Ramos (cell line): ENCODE measurements at regions not wholly inside any gene's neighbourhood (a gene's known extent, or its start where the extent isn't known, plus 50 kb on each side); places are given as distances from the start of the nearest gene placed in this dataset.
"Not testable (repeated sequence)": the region's sequence is repeated elsewhere in the genome, so short reads cannot be mapped to it uniquely, and the experiment has no call there.

Source experiments
- in situ Hi-C: fragments of 300-500 bp; cut with MboI; formaldehyde crosslinking; loops from one replicate; pipeline ENCODE4 v1.14.3; 2022; ENCODE audit warnings: low sequenced_read_pairs; ENCODE audit not compliant: unreplicated experiment

GRCh38 chr9:625613-626012, 215.9 kb upstream of the DMRT1 start:
- in situ Hi-C loops, result no loop called here

- in situ Hi-C loops, result not testable (repeated sequence)
These were observed 215.4 kb upstream of the DMRT1 start for GRCh38 chr9:626114-626513.

GRCh38 chr9:626596-626995, 214.9 kb upstream of the DMRT1 start:
- in situ Hi-C loops, result no loop called here

GRCh38 chr9:627336-627970, 214.0 kb upstream of the DMRT1 start:
- in situ Hi-C loops, result no loop called here

DNA sequence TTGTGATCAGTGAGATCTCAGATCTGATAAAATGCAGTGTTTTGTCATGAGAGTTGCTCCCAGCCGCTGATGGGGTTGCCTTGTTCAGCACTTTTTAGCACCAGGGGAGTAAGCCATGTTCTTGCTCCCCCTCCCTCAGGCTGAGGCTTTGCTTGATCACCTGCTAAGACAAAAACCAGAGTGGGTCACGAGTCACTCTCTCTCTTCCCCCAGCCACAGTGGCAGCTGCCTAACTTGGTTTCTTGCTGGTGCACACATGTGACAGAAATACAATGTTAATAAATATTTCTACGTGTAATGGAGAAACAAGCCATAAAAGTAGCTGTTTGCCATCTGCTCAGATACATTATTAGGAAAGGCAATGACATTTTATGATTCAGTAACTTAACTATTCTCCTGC, 212.4 kb upstream of the DMRT1 start:
- in situ Hi-C loops, result no loop called here

GRCh38 chr9:630817-631216, 210.7 kb upstream of the DMRT1 start:
- in situ Hi-C loops, result no loop called here

DNA sequence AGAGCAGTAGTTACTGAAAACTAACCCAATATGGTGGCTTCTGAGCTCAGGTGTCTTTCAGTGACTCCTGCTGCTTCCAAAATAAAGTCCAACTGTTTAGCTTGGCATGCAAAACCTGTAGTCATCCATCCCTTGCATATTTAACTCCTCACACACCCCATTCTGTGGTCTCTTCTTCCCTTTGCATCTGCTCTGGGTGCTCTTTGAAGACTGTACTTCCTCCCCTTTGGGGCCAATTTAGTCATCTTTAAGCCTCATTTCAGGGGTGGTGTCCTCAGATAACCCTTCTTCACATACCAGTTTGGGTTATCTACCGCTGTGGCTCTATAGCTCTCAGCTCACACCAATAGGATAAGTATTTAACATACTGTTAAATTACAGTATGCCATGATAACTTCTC, 209.9 kb upstream of the DMRT1 start:
- in situ Hi-C loops, result no loop called here

GRCh38 chr9:633461-633860, 208.0 kb upstream of the DMRT1 start:
- in situ Hi-C loops, result no loop called here

- in situ Hi-C loops, result no loop called here
These were observed 204.4 kb upstream of the DMRT1 start for GRCh38 chr9:636931-637591.

- in situ Hi-C loops, result no loop called here
These were observed 203.3 kb upstream of the DMRT1 start for GRCh38 chr9:638152-638551.

- in situ Hi-C loops, result no loop called here
These were observed 199.5 kb upstream of the DMRT1 start for GRCh38 chr9:642014-642413.

GRCh38 chr9:643966-644365, 197.5 kb upstream of the DMRT1 start:
- in situ Hi-C loops, result no loop called here

DNA sequence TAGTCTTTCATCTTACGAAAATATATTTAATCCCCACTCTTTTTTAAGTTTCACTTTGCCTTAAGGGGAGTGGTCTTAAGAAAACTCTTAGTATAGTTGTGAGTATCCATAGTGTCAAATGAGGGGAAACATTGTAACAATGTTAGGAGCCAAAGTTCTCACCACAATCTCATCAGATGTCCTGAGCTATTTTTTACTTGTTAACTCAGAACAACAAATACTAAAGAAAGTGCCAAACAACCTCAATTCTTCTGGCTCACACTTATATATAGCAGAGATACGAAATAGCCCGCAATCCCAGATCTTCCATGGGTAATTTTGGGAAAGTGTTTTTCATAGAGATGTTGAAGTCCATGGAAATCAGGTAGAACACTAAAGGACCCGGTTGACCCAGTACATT, 194.0 kb upstream of the DMRT1 start:
- in situ Hi-C loops, result no loop called here

GRCh38 chr9:649128-650074, 192.1 kb upstream of the DMRT1 start:
- in situ Hi-C loops, result no loop called here

GRCh38 chr9:650362-650761, 191.1 kb upstream of the DMRT1 start:
- in situ Hi-C loops, result no loop called here

GRCh38 chr9:651371-651770, 190.1 kb upstream of the DMRT1 start:
- in situ Hi-C loops, result no loop called here

GRCh38 chr9:652914-653313, 188.6 kb upstream of the DMRT1 start:
- in situ Hi-C loops, result no loop called here

DNA sequence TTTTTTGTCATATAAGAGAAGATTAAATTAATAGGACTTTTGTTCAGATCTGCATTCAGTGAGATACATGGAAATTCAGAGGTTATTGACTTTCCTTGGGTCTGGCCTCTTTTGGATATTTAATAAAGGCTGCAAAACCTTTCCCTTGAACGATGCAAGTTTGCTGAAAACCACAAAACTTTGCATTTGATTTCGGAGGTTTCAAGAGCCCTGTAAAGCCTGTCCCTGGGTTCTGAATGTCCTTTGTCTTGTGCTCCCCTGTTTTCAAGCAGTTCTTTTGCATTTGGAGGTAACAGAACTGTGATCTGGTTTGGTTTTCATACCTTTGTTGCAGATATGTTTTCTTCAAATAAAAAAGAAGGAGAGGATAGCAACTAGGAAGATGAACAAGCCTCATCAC, 188.1 kb upstream of the DMRT1 start:
- in situ Hi-C loops, result no loop called here

- in situ Hi-C loops, result no loop called here
These were observed 187.6 kb upstream of the DMRT1 start for GRCh38 chr9:653856-654387.

DNA sequence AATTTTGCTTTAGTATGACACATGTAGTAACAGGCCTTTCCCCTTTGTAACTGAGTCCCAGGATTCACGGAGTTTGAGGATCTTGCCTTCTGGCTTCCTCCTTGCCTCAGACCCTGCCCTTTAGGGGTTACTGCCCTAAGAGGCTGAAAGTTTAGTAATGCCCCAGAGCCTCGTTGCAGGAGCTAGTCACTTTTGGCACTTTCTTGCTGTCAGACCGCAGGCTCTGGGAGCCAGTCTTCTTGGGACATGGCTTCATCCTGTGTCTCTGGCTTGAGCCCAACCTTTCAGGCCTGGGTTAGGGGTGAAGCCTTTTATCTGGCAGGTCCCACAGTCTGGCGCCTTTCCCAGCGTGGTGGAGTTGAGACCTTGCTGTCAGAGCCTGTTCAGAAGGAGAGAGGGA, 185.6 kb upstream of the DMRT1 start:
- in situ Hi-C loops, result no loop called here
